Neural cell (in vitro differentiated cells): ENCODE measurements at regions not wholly inside any gene's neighbourhood (a gene's known extent, or its start where the extent isn't known, plus 50 kb on each side); places are given as distances from the start of the nearest gene placed in this dataset.

Experiments used
- H2AFZ ChIP-seq: fragments of 200-600, 300-800 bp; sonication (generic), shearing (Covaris generic); 2 replicates; pipeline ENCODE4 v1.6.0; 2014; ENCODE audit warnings: low read depth, mild to moderate bottlenecking, antibody characterized with exemption, low read length, moderate library complexity
- H3F3A ChIP-seq: fragments of 200-600 bp; shearing (Covaris generic); 2 replicates; pipeline ENCODE4 v1.6.1; 2016; ENCODE audit warnings: mild to moderate bottlenecking, moderate library complexity, mixed read lengths, antibody characterized with exemption, low read length; ENCODE audit not compliant: insufficient read depth, poor library complexity, severe bottlenecking
- H3K27ac ChIP-seq: fragments of 200-600, 300-800 bp; sonication (generic), shearing (Covaris generic); 2 replicates; pipeline ENCODE4 v1.5.1; 2014; ENCODE audit warnings: mild to moderate bottlenecking, low read length, moderate library complexity
- H3K27me3 ChIP-seq: fragments of 300-800, 200-600 bp; sonication (generic), shearing (Covaris generic); 2 replicates; pipeline ENCODE4 v1.6.0; 2014; ENCODE audit warnings: mild to moderate bottlenecking, low read depth, low read length, moderate library complexity; ENCODE audit not compliant: insufficient read depth
- H3K36me3 ChIP-seq: fragments of 300-800, 200-600 bp; sonication (generic), shearing (Covaris generic); 2 replicates; pipeline ENCODE4 v1.5.1; 2014; ENCODE audit warnings: mild to moderate bottlenecking, antibody characterized with exemption, low read length, moderate library complexity; ENCODE audit not compliant: insufficient read depth
- H3K4me2 ChIP-seq: fragments of 300-800, 200-600 bp; sonication (generic), shearing (Covaris generic); 2 replicates; pipeline ENCODE4 v1.6.0; 2014; ENCODE audit warnings: mild to moderate bottlenecking, low read length
- H3K4me3 ChIP-seq: fragments of 300-800, 200-600 bp; sonication (generic), shearing (Covaris generic); 2 replicates; pipeline ENCODE4 v1.5.1; 2014; ENCODE audit warnings: mild to moderate bottlenecking, low read length, moderate library complexity
- H3K79me2 ChIP-seq: fragments of 200-600 bp; shearing (Covaris generic); replicated peaks from 2 replicates; pipeline ENCODE4 v1.6.0; 2014; ENCODE audit warnings: mild to moderate bottlenecking, low read length, moderate library complexity; ENCODE audit not compliant: insufficient read depth
- H3K9ac ChIP-seq: fragments of 300-800, 200-600 bp; sonication (generic), shearing (Covaris generic); 2 replicates; pipeline ENCODE4 v1.6.1; 2016; ENCODE audit warnings: mild to moderate bottlenecking, low read length, mixed read lengths
- H3K9me2 ChIP-seq: fragments of 200-600 bp; shearing (Covaris generic); 2 replicates; pipeline ENCODE4 v1.6.1; 2016; ENCODE audit warnings: mild to moderate bottlenecking, low read length, mixed read lengths; ENCODE audit not compliant: insufficient read depth
- H3K9me3 ChIP-seq: fragments of 200-600, 300-800 bp; sonication (generic), shearing (Covaris generic); 2 replicates; pipeline ENCODE4 v1.6.1; 2016; ENCODE audit warnings: mild to moderate bottlenecking, mixed run types, low read length, moderate library complexity, mixed read lengths
- H4K20me1 ChIP-seq: fragments of 200-600 bp; shearing (Covaris generic); 2 replicates; pipeline ENCODE4 v1.6.1; 2016; ENCODE audit warnings: mild to moderate bottlenecking, mixed run types; ENCODE audit not compliant: insufficient read depth
- CTCF ChIP-seq: fragments of 450-650 bp; IDR thresholded peaks from 2 replicates; pipeline ENCODE4 v1.5.1; 2014; ENCODE audit warnings: antibody characterized with exemption, mild to moderate bottlenecking, moderate library complexity; ENCODE audit not compliant: poor library complexity, severe bottlenecking
- EP300 ChIP-seq: fragments of 450-650 bp; conservative IDR thresholded peaks from 2 replicates; pipeline ENCODE4 v1.6.1; 2014; ENCODE audit warnings: antibody characterized with exemption, mild to moderate bottlenecking, moderate library complexity; ENCODE audit not compliant: poor library complexity, severe bottlenecking
- EZH2 ChIP-seq: fragments of 200-600, 300-800 bp; shearing (Covaris generic), sonication (generic); IDR thresholded peaks from 2 replicates; pipeline ENCODE4 v1.6.1; 2014; ENCODE audit warnings: antibody characterized with exemption, low read length, borderline replicate concordance, mild to moderate bottlenecking; ENCODE audit not compliant: insufficient read depth, poor library complexity, severe bottlenecking
- MXI1 ChIP-seq: fragments of 450-650 bp; conservative IDR thresholded peaks from 2 replicates; pipeline ENCODE4 v1.6.1; 2014; ENCODE audit warnings: antibody characterized with exemption, mild to moderate bottlenecking; ENCODE audit not compliant: poor library complexity, severe bottlenecking
- POLR2AphosphoS5 ChIP-seq: IDR thresholded peaks from 2 replicates; pipeline ENCODE4 v1.6.1; 2012
- RAD21 ChIP-seq: fragments of 450-650 bp; conservative IDR thresholded peaks from 2 replicates; pipeline ENCODE4 v1.6.1; 2014; ENCODE audit warnings: antibody characterized with exemption, mild to moderate bottlenecking, moderate library complexity
- REST ChIP-seq: IDR thresholded peaks from 2 replicates; pipeline ENCODE4 v1.6.1; 2012; ENCODE audit warnings: borderline replicate concordance
- SMC3 ChIP-seq: fragments of 450-650 bp; conservative IDR thresholded peaks from 2 replicates; pipeline ENCODE4 v1.6.1; 2014; ENCODE audit warnings: antibody characterized with exemption, mild to moderate bottlenecking, moderate library complexity; ENCODE audit not compliant: poor library complexity
- TAF1 ChIP-seq: IDR thresholded peaks from 2 replicates; pipeline ENCODE4 v1.6.1; 2012; ENCODE audit warnings: low read depth

GRCh38 chr5:119743927-119744326 is 114.6 kb downstream of the FAM170A start:
- Histone ChIP-seq H3K9me2 (no peaks in the 10 kb centered on the region), H3K4me3 (no peak overlapping the region), H3K9me3 (no peaks in the 10 kb centered on the region), H3K27me3 (no peaks in the 10 kb centered on the region), H4K20me1 (no peaks in the 10 kb centered on the region), H3K79me2 (no peaks in the 10 kb centered on the region), H2AFZ (no peak overlapping the region), H3K36me3 (no peaks in the 10 kb centered on the region), H3K27ac (no peak overlapping the region), H3K9ac (no peak overlapping the region), H3F3A (no peaks in the 10 kb centered on the region), H3K4me2 (no peak overlapping the region)
- TF ChIP-seq SMC3 (no peak), REST (no peak), MXI1 (no peak), CTCF (no peak), EZH2 (no peak), POLR2AphosphoS5 (no peak), TAF1 (no peak), EP300 (no peak), RAD21 (no peak)

GRCh38 chr5:119745976-119746375 is 116.6 kb downstream of the FAM170A start:
- TF ChIP-seq EP300 (no peak), EZH2 (no peak), RAD21 (no peak), REST (no peak)
- no peaks in the 10 kb centered on the region for H3K36me3 ChIP-seq
- no peak overlapping the region for H3K27ac ChIP-seq
- no peak overlapping the region for H2AFZ ChIP-seq
- H4K20me1 ChIP-seq: no peaks in the 10 kb centered on the region
- H3K79me2 ChIP-seq: no peaks in the 10 kb centered on the region
- H3K9me2 ChIP-seq: no peaks in the 10 kb centered on the region
- H3K27me3 ChIP-seq: no peaks in the 10 kb centered on the region
- H3F3A ChIP-seq: no peaks in the 10 kb centered on the region
- no peak overlapping the region for H3K9ac ChIP-seq
- no peak overlapping the region for H3K4me3 ChIP-seq
- no peak overlapping the region for H3K4me2 ChIP-seq
- H3K9me3 ChIP-seq: no peaks in the 10 kb centered on the region
